Head of caudate nucleus (tissue), 42 donors: ENCODE measurements at regions not wholly inside any gene's neighbourhood (a gene's known extent, or its start where the extent isn't known, plus 50 kb on each side); places are given as distances from the start of the nearest gene placed in this dataset.

ENCODE experiments used
- DNase-seq, 42 donors: peaks; one replicate each; pipeline versions ENCODE4 v3.0.0 to v3.0.0-alpha.2; 2020 to 2021; ENCODE audit warnings: mixed read lengths in 7 of 42
- intact Hi-C: fragments of 100-400 bp; cut with DNase I; formaldehyde crosslinking; loops from one replicate; pipeline ENCODE4 v1.15.0; 2022

DNA sequence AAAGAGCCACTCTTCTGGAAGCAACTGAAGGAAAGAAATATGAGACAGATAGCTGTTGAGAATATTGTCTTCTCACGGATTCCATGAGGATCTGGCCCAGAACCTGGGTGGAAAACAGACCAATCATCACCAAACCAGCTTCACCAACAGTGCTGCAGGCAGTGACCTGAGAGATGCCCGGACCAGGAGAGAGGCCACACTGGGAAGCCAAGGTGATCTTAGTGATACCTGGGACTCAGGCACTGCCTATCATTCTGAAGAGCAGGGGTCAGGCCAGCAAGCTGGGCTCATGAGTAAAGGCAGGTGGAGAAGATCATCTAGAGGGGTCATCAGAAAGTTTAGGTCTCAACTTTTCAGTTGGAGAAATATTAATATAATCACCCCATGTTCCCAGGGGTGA lies 595.8 kb upstream of the CADM1 start:
- intact Hi-C loops = no loop called here
- DNase-seq = no peak

DNA sequence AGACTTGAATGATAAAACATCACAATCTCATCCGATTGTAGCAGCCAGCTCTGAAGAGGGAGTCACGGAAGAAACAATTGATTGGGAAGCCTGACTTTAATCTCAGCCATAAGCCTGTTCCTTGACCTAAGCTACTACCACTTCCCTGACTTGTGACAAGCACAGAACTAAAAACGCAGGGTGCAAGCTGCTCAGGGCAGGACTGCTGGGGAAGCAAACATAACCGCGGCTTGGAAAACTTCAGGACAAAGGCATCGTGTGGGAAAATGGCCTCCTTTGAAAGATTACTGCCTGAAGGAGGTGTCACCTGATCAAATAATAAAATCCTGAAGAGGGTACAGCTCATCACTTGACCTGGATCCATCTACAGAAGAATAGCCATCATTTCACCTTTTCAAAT lies 595.3 kb upstream of the CADM1 start:
- intact Hi-C loops = no loop called here
- DNase-seq = no peak

- intact Hi-C loops = no loop called here
- peak in 15 of 42 donors; percentile 14 to 68 (median 40) for DNase-seq
These were observed 592.2 kb upstream of the CADM1 start for GRCh38 chr11:116096272-116096995.

GRCh38 chr11:116093481-116094270 lies 589.5 kb upstream of the CADM1 start:
- DNase-seq = no peak
- intact Hi-C loops = no loop called here

GRCh38 chr11:116093065-116093464 lies 588.9 kb upstream of the CADM1 start:
- no peak for DNase-seq
- intact Hi-C loops = no loop called here

DNA sequence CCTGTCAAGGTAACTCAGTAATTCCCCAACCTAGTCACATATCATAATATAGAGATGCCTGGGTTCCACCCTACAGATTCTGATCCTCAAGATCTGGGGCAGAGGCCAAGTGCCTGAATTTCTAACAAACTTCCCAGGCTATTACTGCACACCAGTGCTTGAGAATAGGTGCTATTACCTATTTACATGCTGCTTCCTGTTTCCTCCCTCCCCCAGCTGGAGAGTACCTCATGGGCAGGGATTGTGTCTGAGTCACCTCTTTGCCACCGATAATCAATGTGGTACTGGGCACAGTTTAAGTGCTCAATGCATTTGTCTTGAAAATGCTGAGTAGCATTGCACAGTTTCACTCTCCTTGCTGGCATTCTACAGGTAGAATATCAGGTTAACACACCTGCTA lies 582.2 kb upstream of the CADM1 start:
- DNase-seq = no peak
- intact Hi-C loops = no loop called here

DNA sequence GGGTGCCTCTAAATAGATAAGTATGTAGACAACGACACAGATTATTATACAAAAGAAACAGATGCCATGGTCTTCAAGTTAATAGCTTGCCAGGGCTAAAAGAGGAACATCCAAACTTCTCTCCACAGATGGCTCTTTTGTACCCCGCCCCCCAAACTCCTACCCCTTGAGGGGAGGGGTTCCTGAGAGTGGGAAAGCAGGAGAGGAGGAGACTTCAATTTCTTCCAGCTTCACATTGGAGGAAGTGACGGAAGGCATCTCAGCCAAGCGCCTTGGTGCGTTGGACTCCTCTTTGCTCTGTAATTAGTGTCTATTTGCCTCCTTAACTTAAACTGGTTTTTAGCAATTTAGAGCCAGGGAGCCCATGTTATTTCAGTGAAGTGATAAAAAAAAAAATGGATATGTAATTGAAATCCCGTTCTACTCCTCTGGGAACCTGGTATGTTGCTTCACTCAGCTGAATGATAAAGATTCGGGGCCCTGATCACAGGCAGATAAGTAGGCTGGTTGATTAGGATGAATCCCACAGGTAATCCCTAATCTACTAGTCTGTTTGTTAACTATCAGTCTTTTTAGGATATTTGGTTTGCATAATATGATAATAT lies 580.9 kb upstream of the CADM1 start:
- intact Hi-C loops = no loop called here
- DNase-seq = no peak

DNA sequence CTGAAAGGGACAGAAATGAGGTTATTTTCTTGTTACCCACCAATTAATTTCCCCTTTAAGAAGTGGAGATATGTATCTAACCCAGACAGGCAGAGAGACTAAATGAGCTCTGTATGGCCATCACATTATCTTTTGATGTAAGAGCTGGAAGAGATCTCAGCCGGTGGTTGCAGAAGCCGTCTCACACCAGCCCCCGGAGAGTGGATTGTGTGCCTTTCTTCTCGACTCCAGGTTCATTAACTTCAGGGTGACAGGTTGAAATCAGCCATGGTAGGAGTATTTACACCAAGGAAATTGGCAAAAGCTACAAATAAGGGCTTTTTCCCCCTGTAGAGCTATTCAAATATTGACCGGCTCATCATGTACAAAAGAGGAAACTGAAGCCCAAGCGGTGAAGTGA lies 580.3 kb upstream of the CADM1 start:
- intact Hi-C loops = no loop called here
- no peak for DNase-seq

DNA sequence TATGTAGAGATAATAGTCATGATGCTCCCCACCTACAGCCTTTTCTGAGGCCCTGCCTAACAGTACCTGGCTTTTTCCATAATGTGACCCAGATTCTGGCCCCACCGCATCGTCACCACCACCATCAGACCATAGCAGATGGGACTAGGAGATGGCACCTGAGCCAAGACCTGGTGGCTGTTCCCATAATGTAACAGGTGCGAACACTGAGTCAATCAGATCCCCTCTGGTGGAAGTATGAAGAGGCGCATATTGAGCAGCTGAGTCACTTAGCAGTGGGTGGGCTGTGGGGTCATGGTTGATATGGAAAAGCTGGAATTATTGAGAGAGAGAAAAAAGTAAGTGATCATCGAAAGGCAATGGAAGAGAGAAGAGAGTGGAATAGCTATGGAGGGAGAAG lies 578.0 kb upstream of the CADM1 start:
- intact Hi-C loops = no loop called here

DNA sequence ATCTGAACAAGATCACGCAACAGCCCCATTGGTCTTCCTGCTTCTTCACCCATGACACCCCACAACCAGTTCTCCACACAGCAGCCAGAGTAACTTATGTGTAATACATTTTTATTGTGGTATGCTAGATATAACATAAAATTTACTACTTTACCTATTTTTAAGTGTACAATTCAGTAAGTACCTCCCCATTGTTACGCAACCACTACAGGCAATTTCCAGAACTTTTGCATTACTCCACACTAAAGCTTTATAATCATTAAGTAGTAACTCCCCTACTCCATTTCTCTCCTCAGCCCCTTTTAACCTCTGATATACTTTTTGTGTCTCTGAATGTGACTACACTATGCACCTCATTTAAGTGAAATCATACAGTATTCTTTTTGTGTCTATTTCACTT lies 575.4 kb upstream of the CADM1 start:
- intact Hi-C loops = no loop called here
- DNase-seq = no peak

More for the DNA sequence above, 578.0 kb upstream of the CADM1 start:
- DNase-seq = peak in 20 of 42 donors; percentile 12 to 70 (median 31)

DNA sequence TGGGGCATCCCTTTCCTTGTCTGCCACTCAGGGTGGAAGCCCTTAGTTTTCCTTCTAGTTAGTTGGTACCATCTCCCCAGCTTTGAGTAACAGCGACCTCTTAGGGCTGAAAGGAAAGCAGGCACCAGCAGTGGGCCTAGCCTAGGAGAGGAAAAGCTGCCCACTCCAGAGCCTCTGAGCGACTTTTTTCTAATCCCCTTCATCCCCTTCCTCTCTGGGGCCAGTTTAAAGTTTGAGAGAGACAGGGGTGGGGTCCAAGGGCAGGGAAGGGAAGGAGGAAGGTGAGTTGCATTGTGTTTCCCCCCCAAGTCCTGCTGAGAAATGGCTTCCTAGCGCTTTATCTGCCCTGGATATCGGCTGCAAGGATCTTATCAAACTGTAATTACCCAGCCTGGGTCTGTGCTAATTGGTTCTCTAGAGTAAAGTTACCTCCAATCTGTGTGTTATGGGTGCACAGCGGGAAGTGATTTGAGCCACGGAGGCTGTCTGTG lies 573.9 kb upstream of the CADM1 start:
- DNase-seq = no peak
- intact Hi-C loops = no loop called here

DNA sequence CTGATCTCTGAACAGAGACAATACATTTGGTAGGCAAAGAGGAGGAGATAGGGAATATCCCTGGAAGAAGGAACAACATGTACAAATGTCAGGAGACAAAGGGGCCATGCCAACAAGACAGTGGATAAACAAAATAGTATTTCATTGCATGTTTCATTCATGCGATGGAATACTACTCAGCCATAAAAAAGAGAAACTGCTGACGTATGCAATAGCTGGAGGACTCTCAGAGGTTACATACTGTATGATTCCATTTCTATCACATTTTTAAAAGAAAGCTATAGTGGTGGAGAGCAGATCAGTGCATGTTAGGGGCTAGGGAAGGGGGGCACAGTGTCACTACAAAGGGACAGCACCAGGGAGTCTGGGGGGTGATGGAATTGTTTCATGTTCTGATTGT lies 572.9 kb upstream of the CADM1 start:
- DNase-seq = no peak
- intact Hi-C loops = no loop called here

DNA sequence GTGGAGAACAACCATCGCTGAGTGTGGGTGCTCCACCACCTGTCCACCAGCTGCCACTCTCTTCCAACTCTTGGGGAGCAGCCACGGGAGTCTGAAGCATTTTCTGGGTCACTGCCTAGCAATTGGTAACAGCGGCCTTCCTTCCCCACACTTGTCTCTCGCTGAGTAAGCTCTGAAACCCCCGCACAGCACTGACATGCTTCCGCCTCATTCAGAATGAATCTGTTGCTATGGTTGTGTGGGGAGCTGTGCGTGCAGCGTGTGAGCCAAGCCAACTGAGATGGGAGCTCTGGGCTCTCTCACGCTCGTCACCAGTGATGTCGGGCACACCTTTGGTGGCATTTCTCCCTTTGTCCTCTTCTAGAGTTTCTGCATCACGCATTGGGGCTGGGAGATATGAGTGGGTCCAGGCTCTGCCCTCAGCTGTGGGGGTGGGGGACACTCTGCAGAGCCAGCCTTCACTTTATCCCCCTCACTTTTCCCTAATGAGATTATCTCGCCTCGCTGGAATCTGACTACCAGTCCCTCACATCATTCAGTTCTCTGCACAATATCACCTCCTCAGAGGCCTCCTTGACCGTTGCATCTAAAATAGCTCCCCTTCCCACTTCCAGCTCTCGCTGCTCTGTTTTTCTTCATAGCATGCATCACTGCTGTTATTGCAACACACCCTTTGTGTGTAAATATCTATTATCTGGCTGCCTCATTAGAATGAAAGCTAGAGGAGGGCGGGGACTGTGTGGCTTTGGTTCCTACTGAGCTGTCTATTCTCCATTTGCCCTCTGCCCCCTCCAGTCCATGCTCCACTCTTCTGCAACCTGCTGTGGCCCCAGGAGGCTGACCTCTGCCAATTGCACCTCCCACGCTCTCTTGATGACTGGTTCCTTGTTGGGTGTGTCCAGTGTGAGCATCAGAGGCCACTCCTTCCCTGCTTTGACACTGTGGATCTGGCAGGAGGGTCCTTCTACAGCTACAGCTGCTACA lies 569.9 kb upstream of the CADM1 start:
- peak; percentile 26 to 95 (median 74) for DNase-seq
- intact Hi-C loops = no loop called here

GRCh38 chr11:116072601-116073410 lies 568.6 kb upstream of the CADM1 start:
- intact Hi-C loops = no loop called here
- DNase-seq = peak in 11 of 42 donors; percentile 12 to 46 (median 24)

- intact Hi-C loops = no loop called here
- DNase-seq = no peak
These were observed 567.9 kb upstream of the CADM1 start for GRCh38 chr11:116072133-116072532.

- intact Hi-C loops = no loop called here
- DNase-seq = no peak
These were observed 567.0 kb upstream of the CADM1 start for GRCh38 chr11:116071241-116071640.

GRCh38 chr11:116070520-116070919 lies 566.3 kb upstream of the CADM1 start:
- no peak for DNase-seq
- intact Hi-C loops = no loop called here

DNA sequence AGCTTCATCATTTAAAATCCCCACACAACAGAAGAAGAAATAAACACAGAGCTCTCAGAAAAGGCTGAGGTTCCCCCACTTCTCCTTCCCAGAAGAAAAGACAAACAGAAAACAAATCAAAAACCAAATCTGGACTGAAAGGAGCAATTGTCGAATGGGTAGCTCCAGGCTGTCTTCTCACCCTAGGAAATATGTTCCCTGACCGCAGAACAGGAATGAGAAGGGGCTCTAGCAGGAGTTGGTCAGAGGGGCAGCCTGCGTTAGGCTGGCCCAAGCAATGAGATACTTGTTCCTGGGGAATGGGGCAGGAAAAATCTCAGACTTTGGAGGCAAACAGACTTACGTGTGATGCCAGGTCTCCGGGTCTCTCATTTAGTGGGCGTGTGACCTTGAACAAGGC lies 562.6 kb upstream of the CADM1 start:
- intact Hi-C loops = no loop called here
- DNase-seq = no peak
